ENCODE measurements at regions not wholly inside any gene's neighbourhood (a gene's known extent, or its start where the extent isn't known, plus 50 kb on each side); places are given as distances from the start of the nearest gene placed in this dataset.
A peak's percentile ranks its signal among the peaks of the same experiment; 100 is the strongest.

DNA sequence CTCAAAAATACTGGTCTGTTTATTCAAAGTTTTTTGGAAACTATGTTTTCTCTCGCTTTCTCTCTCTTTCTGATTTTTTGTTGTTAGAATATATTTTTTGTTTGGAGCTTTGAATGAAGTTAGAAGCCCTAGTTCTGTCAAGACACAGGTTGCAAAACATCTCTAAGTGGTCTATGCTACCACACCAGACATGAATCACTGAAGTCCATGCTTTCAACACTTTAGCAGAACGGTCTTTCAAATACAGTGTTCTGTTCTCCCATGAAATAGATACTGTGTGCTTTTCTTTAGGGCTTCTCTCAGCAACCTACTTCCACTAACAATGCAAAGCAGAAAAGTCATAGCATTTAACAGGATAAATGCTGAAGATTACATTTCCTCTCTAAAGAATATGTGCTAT is 392.5 kb downstream of the TMEM167A start:
- DNase-seq: no peak
- no peaks in the 10 kb centered on the region for H3K9me3 ChIP-seq
- H3K27me3 ChIP-seq: peaks cover 4% of the 10 kb centered on the region; the same call in 1 of the 2 replicates
- no peaks in the 10 kb centered on the region for H3K36me3 ChIP-seq
- H3K4me3 ChIP-seq: no peak overlapping the region

DNA sequence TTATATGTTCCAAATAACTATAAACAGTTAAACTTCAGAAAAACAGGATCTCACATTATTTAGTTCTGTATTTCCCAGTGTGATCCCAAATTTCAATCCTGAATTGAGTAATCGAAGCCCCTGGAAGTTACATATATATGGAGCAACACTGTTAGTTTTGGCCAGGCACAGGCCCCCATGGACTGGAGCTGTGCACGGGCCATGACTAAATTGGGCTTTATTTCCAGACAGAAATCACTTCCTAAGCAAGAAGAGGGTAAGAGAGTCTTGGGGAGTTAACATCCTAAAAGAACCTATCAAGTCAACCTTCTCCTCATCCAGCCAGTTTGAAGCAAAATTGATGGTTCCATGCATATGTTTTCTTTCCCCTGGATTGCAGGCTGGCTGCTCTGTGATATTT is 393.0 kb downstream of the TMEM167A start:
- Histone ChIP-seq H3K27me3 (peaks cover 4% of the 10 kb centered on the region; the same call in 1 of the 2 replicates), H3K9me3 (no peaks in the 10 kb centered on the region), H3K4me3 (no peak overlapping the region), H3K36me3 (no peaks in the 10 kb centered on the region)
- no peak for DNase-seq

DNA sequence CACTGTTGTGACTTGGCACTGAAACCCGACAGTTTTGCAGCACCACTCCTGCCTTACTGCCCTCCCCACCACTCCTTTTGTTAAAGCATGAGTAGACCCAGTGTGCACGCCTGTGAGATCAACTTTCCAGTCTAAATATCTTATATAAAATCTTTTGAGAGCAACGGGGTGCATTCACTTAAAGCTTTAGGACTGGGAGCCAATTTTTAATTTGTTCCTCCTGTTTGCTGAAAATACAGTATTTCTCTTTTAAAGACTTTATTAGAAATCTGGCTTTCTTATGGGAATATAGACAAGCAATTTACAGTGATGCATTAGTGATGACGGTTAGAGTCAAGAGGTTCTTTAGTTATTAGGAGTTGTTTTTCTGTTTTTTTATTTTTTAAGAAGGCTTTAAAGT is 397.5 kb downstream of the TMEM167A start:
- H3K4me3 ChIP-seq: no peak overlapping the region

DNA sequence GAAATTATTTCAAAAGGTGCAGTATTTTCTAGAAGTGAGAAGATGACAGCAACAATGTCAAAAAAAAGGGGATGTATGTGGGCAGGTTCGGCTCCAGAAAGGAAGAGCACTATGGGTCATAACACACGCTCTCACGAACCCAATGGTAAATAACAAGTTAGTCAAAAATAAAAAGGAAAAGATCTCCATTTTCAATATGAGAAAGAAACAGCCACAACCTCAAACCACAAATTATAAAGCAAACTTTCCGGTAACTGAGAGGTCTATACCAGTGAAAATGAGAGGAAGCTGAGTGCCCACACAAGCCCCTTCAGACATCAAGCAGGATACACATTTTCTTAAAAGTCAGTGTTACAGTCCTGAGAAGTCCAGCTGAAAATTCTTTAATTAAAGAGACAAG is 398.5 kb upstream of the RPS23 start:
- DNase-seq: no peak
- Histone ChIP-seq H3K36me3 (no peaks in the 10 kb centered on the region), H3K9me3 (no peaks in the 10 kb centered on the region), H3K27me3 (peaks cover 9% of the 10 kb centered on the region), H3K4me3 (no peak overlapping the region)

More for the DNA sequence above, 397.5 kb downstream of the TMEM167A start:
- no peak for DNase-seq
- no peaks in the 10 kb centered on the region for H3K9me3 ChIP-seq
- peaks cover 9% of the 10 kb centered on the region for H3K27me3 ChIP-seq
- H3K36me3 ChIP-seq: no peaks in the 10 kb centered on the region

DNA sequence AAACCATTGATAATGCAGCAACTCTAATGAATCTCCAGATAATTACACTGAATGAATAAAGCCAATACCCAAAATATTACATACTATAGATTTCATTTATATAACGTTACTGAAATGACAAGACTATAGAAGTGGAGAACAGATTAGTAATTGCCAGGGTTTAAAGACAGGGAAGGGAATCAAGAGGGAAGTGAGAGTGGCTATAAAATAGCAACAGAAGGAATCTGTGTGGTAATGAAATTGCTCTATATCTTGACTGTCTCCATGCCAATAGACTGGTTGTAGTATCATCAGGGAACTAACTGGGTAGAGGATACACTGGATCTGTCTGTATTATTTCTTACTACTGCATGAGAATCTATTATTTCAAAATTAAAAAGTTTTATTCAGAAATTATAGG is 396.5 kb upstream of the RPS23 start:
- peaks cover 9% of the 10 kb centered on the region for H3K27me3 ChIP-seq
- DNase-seq: no peak

DNA sequence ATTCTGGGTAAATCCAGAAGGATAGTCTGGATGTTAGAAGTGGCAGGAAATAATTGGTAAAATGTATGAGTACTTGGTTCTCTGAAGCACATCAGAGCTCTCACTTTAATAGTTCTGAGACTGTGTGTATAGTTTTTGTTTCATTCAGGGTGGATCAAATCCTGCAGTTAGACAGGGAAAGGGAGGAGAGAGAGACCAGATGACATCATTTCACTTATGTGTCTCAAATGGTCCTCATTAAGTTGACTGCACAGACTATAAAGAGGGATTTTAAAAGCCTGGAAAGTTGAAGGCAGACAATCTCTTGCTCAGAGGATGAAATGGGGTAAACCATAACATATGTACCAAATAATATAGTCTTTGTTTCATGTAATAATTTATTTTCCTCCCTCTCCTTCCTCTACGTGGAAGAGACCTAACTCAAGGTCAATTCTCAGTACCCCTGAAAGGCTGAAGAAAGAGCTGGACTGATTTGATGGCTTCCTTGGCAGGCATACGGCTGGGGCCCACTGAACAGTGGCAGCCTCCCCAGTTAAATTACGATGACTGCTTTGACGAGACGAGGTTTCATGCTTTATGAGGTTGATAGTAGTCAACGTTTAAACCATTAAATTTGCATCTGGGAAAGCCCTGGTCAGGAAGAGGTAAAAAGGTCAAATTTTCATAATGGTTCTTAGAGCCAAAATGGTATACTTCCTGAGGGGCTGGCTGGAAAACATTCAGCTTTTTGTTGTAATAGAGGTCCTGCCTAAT is 395.1 kb upstream of the RPS23 start:
- no peaks in the 10 kb centered on the region for H3K9me3 ChIP-seq
- no peak overlapping the region for H3K4me3 ChIP-seq
- H3K36me3 ChIP-seq: no peaks in the 10 kb centered on the region
- DNase-seq: no peak
- peaks cover 9% of the 10 kb centered on the region for H3K27me3 ChIP-seq

More for the DNA sequence above, 396.5 kb upstream of the RPS23 start:
- no peaks in the 10 kb centered on the region for H3K36me3 ChIP-seq
- no peaks in the 10 kb centered on the region for H3K9me3 ChIP-seq
- H3K4me3 ChIP-seq: no peak overlapping the region

DNA sequence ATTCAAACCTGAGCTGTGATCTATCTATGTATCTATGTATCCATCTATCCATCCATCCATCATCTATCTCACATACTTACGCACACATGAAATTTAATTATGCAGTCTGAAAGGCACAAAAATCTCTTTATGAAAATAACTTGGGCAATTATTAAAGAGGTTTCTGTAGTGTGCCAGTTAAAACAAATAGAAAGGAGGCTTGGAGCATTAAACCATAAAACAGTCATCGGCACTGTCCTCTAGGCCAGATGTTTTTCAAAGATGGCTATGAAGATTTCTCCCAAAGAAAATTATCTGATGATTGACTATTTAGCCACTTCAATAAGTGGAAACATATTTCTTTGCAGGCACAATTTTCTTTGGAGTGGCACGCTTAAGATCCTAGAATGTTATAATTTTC is 392.5 kb upstream of the RPS23 start:
- H3K9me3 ChIP-seq: no peaks in the 10 kb centered on the region
- no peaks in the 10 kb centered on the region for H3K36me3 ChIP-seq
- no peaks in the 10 kb centered on the region; the same call in 1 of the 2 replicates for H3K27me3 ChIP-seq
- no peak overlapping the region for H3K4me3 ChIP-seq
- no peak for DNase-seq

DNA sequence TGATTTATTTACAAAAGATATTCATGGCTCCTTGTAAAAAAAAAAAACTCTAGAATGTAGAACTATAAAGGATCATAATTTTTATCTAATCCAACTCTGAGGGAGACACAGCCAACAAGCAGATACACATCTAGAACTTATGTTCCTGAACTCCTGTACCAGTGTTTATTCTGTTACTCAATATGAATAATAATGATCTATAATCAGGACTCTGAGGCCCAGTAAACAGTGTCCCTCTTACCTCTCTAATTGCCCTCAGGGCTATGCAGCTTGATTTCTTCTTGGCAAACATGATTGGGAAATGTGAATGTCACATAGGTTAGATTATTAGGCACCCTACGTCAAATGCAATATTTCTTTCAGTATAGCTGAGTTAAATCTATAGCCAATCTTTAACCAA is 391.6 kb upstream of the RPS23 start:
- H3K4me3 ChIP-seq: no peak overlapping the region
- no peaks in the 10 kb centered on the region; the same call in 1 of the 2 replicates for H3K27me3 ChIP-seq
- no peaks in the 10 kb centered on the region for H3K36me3 ChIP-seq
- DNase-seq: no peak
- H3K9me3 ChIP-seq: no peaks in the 10 kb centered on the region

DNA sequence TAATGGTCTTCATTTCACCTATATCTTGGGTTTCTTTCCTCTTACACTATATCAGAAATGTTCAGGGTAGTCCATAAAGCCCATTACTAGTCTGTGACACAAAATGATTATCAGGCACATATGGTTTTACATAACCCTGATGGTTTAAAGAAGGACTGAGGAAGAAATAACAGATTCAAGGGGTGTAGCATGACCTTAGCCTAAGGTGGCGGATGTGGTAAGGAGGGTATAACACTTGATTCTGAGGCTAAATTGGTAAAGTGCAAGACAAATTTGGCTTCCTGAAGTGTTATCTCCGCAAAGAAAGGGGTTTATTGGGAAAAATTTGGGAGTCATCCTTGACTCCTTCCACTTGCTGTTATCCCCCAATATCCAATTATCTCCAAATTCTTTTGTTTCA is 388.2 kb upstream of the RPS23 start:
- Histone ChIP-seq H3K9me3 (no peaks in the 10 kb centered on the region), H3K36me3 (no peaks in the 10 kb centered on the region)

DNA sequence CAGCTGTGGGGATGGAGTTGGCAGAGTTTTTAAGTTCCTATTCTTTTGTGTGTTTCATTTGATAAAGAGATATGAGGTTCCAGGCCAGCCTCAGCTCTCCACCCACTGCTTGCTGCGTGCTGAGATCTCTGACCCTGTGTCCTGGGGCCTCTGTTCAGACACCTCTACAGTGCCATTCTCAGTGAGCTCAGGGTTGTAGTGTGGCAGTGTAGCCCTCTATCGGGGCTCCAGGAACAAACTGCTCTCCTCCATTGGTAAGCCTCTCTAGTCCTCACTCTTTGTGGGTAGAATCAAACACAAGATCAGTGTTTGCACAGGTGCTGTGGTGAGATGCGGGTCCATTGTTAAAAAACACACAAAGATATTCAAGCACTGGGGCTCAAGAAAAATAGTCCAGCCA is 386.6 kb upstream of the RPS23 start:
- Histone ChIP-seq H3K27me3 (no peaks in the 10 kb centered on the region; the same call in 1 of the 2 replicates), H3K9me3 (no peaks in the 10 kb centered on the region), H3K36me3 (no peaks in the 10 kb centered on the region), H3K4me3 (no peak overlapping the region)
- no peak for DNase-seq

More for the DNA sequence above, 388.2 kb upstream of the RPS23 start:
- no peaks in the 10 kb centered on the region; the same call in 1 of the 2 replicates for H3K27me3 ChIP-seq
- DNase-seq: no peak
- H3K4me3 ChIP-seq: no peak overlapping the region

DNA sequence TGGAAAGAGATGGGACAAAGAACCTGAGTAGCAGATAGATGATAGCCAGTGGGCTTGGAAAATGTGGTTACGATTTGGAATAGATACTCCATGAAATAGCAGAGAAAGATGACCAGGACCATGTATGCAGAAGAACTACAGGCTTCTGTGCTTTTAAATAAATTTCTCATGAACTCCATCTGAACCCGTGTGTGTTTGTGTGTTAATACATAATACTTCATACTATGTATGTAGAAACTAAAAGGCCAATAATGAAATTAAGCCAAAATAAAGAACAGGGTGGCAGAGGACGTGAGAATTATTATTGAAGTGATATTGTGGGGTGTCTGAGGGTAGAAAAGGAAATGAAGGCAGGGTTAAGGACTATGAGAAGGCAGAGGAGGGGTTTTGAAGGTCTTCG is 385.1 kb upstream of the RPS23 start:
- Histone ChIP-seq H3K27me3 (no peaks in the 10 kb centered on the region), H3K36me3 (no peaks in the 10 kb centered on the region), H3K9me3 (no peaks in the 10 kb centered on the region), H3K4me3 (no peak overlapping the region)
- no peak for DNase-seq

DNA sequence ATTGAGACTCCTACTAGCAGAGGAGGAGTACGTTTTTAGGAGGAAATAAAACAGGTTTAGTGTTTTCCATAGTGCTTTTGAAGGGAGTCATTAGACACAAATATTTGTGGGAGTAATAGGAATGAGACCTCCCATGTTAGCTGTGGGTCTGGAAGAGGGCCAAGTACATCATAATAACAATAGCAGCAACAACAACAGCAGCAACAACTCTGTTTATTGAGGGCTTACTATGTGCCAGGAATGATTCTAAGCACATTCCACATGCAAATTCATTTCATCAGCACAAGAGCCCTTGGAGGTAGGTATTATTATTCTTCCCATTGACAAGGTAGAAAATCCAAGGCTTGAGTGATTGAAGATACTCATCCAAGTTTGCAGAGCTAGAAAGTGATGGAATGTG is 384.2 kb upstream of the RPS23 start:
- H3K4me3 ChIP-seq: no peak overlapping the region
- H3K36me3 ChIP-seq: no peaks in the 10 kb centered on the region
- no peaks in the 10 kb centered on the region for H3K9me3 ChIP-seq
- no peaks in the 10 kb centered on the region for H3K27me3 ChIP-seq
- DNase-seq: no peak

DNA sequence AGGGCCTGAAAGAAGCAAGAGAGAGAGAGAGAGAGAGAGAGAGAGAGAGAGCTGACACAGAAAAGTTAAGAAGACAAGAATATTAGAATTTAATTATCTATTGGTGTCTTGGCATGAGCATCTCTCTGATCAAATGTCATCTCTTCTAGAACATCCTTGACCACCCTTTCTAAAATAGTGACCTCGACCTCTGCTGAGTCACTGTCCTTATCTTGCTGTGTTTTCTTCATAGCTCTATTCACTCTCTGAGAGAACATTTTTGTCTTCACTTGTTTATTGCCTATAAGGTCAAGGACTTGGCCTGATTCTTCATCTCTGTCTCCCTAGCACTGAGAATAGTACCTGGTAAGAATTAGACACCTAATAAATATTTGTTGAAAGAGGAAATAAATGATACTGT is 383.8 kb upstream of the RPS23 start:
- Histone ChIP-seq H3K27me3 (no peaks in the 10 kb centered on the region), H3K36me3 (no peaks in the 10 kb centered on the region), H3K4me3 (no peak overlapping the region), H3K9me3 (no peaks in the 10 kb centered on the region)
- DNase-seq: no peak

DNA sequence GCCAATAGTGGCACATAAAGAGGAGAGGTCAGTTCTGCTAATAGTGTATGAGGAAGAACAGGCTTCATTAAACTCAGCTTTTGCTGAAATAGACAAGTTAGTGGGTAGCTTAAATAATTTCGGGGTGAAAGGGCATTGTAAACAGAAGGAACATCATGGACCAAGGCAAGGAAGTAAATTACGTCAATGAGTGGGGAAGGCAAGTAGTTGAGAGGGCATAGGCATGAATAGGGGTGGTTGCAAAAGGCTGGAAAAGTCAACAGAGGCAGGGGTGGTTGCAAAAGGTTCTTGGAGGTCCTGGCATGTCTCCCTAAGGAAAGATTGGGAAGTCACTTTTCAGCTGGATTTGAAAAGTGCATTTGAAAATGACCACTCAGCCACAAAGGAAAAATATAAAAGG is 383.3 kb upstream of the RPS23 start:
- DNase-seq: no peak
- Histone ChIP-seq H3K4me3 (no peak overlapping the region), H3K36me3 (no peaks in the 10 kb centered on the region), H3K27me3 (no peaks in the 10 kb centered on the region), H3K9me3 (no peaks in the 10 kb centered on the region)

DNA sequence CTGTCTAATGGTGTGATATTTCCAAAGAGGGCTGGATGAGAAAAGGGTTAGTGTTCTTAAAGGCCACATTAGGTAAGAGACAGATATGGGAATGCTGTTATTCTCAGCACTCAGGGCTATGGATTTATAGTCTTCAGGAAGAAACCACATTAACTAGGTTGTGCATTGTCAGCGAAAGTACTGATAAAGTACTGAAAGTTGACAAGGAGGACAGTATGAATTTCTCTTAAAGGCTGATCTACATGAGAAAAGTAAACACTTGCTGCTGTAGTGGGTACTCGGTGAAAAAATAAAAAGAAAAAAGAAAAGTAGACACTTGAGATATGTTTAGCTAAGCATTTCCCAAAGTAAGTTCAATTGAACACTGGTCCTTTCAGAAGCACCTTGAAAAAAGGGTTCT is 381.0 kb upstream of the RPS23 start:
- H3K9me3 ChIP-seq: no peaks in the 10 kb centered on the region
- no peaks in the 10 kb centered on the region for H3K36me3 ChIP-seq
- H3K4me3 ChIP-seq: no peak overlapping the region
- H3K27me3 ChIP-seq: no peaks in the 10 kb centered on the region
- DNase-seq: no peak

DNA sequence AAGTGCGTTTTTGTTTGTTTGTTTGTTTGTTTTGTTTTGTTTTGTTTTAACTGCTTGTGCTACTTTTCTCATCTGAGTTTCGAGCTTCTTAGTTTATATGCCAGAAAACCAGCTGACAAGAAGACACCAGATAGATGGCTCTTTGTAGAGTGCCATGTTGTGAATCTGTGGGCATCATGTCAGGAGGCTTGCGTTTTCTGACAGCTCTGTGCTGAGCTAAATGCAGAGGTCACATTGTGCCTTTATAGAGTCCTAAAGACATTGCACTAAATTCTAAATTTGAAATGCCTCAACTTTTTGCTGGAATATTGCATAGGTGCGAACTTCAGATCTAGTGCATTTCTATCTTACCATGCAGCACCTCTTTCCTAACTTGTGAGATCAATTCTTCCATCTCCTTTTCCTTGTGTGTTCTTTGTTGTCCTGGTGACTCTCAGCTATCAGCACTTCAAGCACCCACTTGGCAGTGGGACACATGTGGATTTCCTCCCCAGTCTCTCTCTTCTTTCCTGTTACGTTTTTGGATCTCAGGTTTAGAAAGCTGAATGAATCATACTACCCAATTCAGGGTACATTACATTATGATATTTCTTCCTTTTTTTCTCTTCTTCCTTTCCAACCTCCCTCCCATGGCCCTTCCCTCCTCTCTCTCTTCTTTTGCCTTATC is 379.0 kb upstream of the RPS23 start:
- Histone ChIP-seq H3K36me3 (no peaks in the 10 kb centered on the region), H3K27me3 (no peaks in the 10 kb centered on the region), H3K9me3 (no peaks in the 10 kb centered on the region), H3K4me3 (no peak overlapping the region)
- no peak for DNase-seq

DNA sequence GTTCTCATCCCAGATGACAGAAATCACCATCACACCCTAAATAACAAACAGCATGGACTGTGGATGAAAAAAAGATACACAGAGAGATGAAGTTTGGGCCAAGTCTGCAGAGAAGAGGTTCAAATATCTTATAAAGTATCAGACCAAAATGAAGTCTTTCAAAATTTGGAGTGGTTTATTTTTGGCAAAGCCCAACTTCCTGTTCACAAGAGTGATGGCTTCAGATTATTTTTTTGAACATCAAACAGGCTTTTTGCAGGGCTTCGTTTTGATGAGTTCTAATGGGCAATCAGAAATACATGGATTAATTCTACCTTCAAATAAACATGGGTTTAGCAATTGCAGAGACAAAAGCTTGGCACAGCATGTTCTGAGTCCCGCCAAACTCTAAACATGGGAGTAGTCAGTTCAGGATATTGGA is 378.2 kb upstream of the RPS23 start:
- Histone ChIP-seq H3K36me3 (no peaks in the 10 kb centered on the region), H3K9me3 (no peaks in the 10 kb centered on the region), H3K27me3 (no peaks in the 10 kb centered on the region), H3K4me3 (no peak overlapping the region)
- DNase-seq: peak; percentile 4

DNA sequence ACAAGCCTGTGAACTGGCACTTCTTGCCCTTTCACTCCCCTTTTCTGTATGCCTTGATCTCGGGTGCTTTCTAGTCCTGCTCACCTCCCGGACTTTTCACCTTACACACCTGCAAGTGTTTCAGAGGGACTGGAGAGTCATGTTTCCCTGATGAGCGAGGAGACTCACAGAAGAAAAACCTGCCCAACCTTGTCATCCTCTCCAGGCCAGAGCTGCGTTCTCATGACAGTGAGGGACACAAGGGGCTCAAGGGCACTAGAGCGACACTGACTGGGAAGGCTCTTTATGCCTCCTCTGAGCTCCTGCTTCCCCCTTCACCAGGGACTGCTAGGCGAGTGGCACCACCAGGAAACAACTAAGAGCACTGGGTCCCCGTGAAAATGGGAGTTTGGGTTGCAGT is 376.9 kb upstream of the RPS23 start:
- H3K4me3 ChIP-seq: no peak overlapping the region
- DNase-seq: no peak
- H3K27me3 ChIP-seq: no peaks in the 10 kb centered on the region
- no peaks in the 10 kb centered on the region for H3K36me3 ChIP-seq
- H3K9me3 ChIP-seq: no peaks in the 10 kb centered on the region

All from MG63 (cell line).